ENCODE measurements at regions not wholly inside any gene's neighbourhood (a gene's known extent, or its start where the extent isn't known, plus 50 kb on each side); places are given as distances from the start of the nearest gene placed in this dataset.

GRCh38 chr13:85386424-85386823, 412.8 kb downstream of the SLITRK6 start:
- TF ChIP-seq CTCF (IDR thresholded peaks at IDR 0.05; ENCODE audit: insufficient read depth, low read depth, low read length) (no peak), EZH2 (IDR thresholded peaks at IDR 0.05; ENCODE audit: insufficient read depth, low read length) (no peak)

Measured in astrocyte (in vitro differentiated cells and primary cell).